ENCODE measurements at regions not wholly inside any gene's neighbourhood (a gene's known extent, or its start where the extent isn't known, plus 50 kb on each side); places are given as distances from the start of the nearest gene placed in this dataset.
"Not testable (repeated sequence)": the region's sequence is repeated elsewhere in the genome, so short reads cannot be mapped to it uniquely, and the experiment has no call there.

- peaks cover 4% of the 10 kb centered on the region for H3K4me1 ChIP-seq (ENCODE audit: control insufficient read depth, insufficient read depth, low read length, unreplicated experiment)
- no peak overlapping the region for H3K4me3 ChIP-seq (ENCODE audit: low read depth, low read length)
- no peaks in the 10 kb centered on the region for H3K79me2 ChIP-seq (ENCODE audit: control insufficient read depth, insufficient read depth, low read length, unreplicated experiment)
- no peaks in the 10 kb centered on the region for H3K36me3 ChIP-seq (ENCODE audit: insufficient read depth, low read length)
- H2AFZ ChIP-seq (ENCODE audit: low read length, unreplicated experiment): no peak overlapping the region
- H3K27ac ChIP-seq (ENCODE audit: low read depth, low read length): no peak overlapping the region
- H3K27me3 ChIP-seq (ENCODE audit: insufficient read depth, low read length): no peaks in the 10 kb centered on the region
Observed at GRCh38 chr12:59408431-59408830, 187.4 kb upstream of the SLC16A7 start.

DNA sequence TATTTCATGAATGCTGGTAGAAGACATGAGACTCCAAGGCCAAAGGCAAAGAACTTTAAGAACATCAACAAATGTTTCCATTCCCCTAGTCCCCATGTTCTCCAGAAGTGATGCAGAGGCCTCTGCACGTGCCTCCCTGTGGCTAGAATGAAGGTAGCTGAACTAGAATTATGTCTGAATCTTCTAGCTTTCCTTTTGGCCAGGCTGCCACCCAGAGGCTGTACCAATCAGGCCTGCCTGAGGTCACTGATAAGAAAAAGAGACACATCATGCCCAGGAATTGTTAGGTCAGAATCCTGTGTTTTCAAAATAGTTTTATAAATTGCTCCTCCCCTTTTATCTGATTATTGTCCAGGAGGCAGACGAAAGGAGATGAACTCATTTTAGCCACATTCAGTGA is 188.0 kb upstream of the SLC16A7 start:
- H3K4me1 ChIP-seq (ENCODE audit: control insufficient read depth, insufficient read depth, low read length, unreplicated experiment): peaks cover 4% of the 10 kb centered on the region
- no peaks in the 10 kb centered on the region for H3K79me2 ChIP-seq (ENCODE audit: control insufficient read depth, insufficient read depth, low read length, unreplicated experiment)
- H3K27ac ChIP-seq (ENCODE audit: low read depth, low read length): no peak overlapping the region
- H3K27me3 ChIP-seq (ENCODE audit: insufficient read depth, low read length): no peaks in the 10 kb centered on the region
- no peaks in the 10 kb centered on the region for H3K36me3 ChIP-seq (ENCODE audit: insufficient read depth, low read length)
- H3K4me3 ChIP-seq (ENCODE audit: low read depth, low read length): no peak overlapping the region
- H2AFZ ChIP-seq (ENCODE audit: low read length, unreplicated experiment): peak overlapping the region; percentile 18

DNA sequence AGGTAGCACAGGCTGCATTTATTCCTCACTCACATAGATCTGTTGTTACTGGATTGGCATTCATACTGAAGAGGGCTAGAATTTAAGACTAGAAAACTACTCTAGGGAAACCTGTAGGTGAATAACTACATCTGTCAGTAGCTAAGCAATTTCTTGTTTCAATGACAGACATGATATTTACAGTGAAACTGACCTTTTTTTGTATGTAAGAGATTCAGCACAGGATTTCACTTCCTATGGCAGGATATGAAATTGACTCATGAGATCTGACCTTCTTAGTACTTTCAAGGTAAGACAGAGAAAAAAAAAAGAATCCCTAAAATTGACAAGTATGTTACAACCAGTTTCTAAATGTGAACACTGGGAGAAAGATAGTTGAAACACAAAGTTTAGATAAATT is 189.8 kb upstream of the SLC16A7 start:
- no peaks in the 10 kb centered on the region for H3K79me2 ChIP-seq (ENCODE audit: control insufficient read depth, insufficient read depth, low read length, unreplicated experiment)
- H3K36me3 ChIP-seq (ENCODE audit: insufficient read depth, low read length): no peaks in the 10 kb centered on the region
- no peak overlapping the region for H3K4me3 ChIP-seq (ENCODE audit: low read depth, low read length)
- H3K27me3 ChIP-seq (ENCODE audit: insufficient read depth, low read length): no peaks in the 10 kb centered on the region
- H3K27ac ChIP-seq (ENCODE audit: low read depth, low read length): no peak overlapping the region
- H3K4me1 ChIP-seq (ENCODE audit: control insufficient read depth, insufficient read depth, low read length, unreplicated experiment): peaks cover 4% of the 10 kb centered on the region
- no peak overlapping the region for H2AFZ ChIP-seq (ENCODE audit: low read length, unreplicated experiment)

GRCh38 chr12:59404109-59404650 is 191.6 kb upstream of the SLC16A7 start:
- H3K36me3 ChIP-seq (ENCODE audit: insufficient read depth, low read length): no peaks in the 10 kb centered on the region
- H3K27me3 ChIP-seq (ENCODE audit: insufficient read depth, low read length): no peaks in the 10 kb centered on the region
- H3K27ac ChIP-seq (ENCODE audit: low read depth, low read length): no peak overlapping the region
- no peaks in the 10 kb centered on the region for H3K79me2 ChIP-seq (ENCODE audit: control insufficient read depth, insufficient read depth, low read length, unreplicated experiment)
- peak overlapping the region; percentile 69 for H3K4me3 ChIP-seq (ENCODE audit: low read depth, low read length)
- peaks cover 4% of the 10 kb centered on the region for H3K4me1 ChIP-seq (ENCODE audit: control insufficient read depth, insufficient read depth, low read length, unreplicated experiment)
- H2AFZ ChIP-seq (ENCODE audit: low read length, unreplicated experiment): peak overlapping the region; percentile 92

GRCh38 chr12:59403259-59403932 is 192.4 kb upstream of the SLC16A7 start:
- Histone ChIP-seq H3K4me1 (ENCODE audit: control insufficient read depth, insufficient read depth, low read length, unreplicated experiment) (no peaks in the 10 kb centered on the region), H3K4me3 (ENCODE audit: low read depth, low read length) (peak overlapping the region; percentile 69), H3K27ac (ENCODE audit: low read depth, low read length) (no peak overlapping the region; the same call in 1 of the 2 replicates), H2AFZ (ENCODE audit: low read length, unreplicated experiment) (peak overlapping the region; percentile 92), H3K79me2 (ENCODE audit: control insufficient read depth, insufficient read depth, low read length, unreplicated experiment) (no peaks in the 10 kb centered on the region), H3K27me3 (ENCODE audit: insufficient read depth, low read length) (no peaks in the 10 kb centered on the region), H3K36me3 (ENCODE audit: insufficient read depth, low read length) (no peaks in the 10 kb centered on the region)

DNA sequence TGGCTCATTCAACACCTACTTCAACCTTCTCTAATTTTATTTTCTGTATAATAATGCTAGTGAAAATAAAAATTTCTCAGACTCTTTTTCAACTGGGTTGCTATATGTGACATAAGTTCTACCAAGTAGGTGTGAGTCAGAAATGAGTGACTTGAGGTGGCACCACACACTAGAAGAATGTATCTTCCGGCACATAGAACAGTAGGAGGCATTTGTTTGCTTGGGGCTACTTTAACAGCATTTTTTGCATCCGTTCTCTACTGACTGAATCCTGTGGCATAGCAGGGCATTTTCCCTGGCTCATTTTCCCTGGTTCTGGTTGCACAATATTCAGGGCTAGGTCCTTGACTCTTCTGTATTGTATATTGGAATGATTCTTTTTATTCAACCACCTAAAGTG is 194.0 kb upstream of the SLC16A7 start:
- Histone ChIP-seq H2AFZ (ENCODE audit: low read length, unreplicated experiment) (no peak overlapping the region), H3K27ac (ENCODE audit: low read depth, low read length) (no peak overlapping the region), H3K79me2 (ENCODE audit: control insufficient read depth, insufficient read depth, low read length, unreplicated experiment) (no peaks in the 10 kb centered on the region), H3K27me3 (ENCODE audit: insufficient read depth, low read length) (no peaks in the 10 kb centered on the region), H3K36me3 (ENCODE audit: insufficient read depth, low read length) (no peaks in the 10 kb centered on the region), H3K4me1 (ENCODE audit: control insufficient read depth, insufficient read depth, low read length, unreplicated experiment) (no peaks in the 10 kb centered on the region), H3K4me3 (ENCODE audit: low read depth, low read length) (no peak overlapping the region)

- Histone ChIP-seq H3K27ac (ENCODE audit: low read depth, low read length) (no peak overlapping the region), H3K4me3 (ENCODE audit: low read depth, low read length) (no peak overlapping the region), H3K27me3 (ENCODE audit: insufficient read depth, low read length) (peaks cover under 1% of the 10 kb centered on the region; the same call in 1 of the 2 replicates), H3K4me1 (ENCODE audit: control insufficient read depth, insufficient read depth, low read length, unreplicated experiment) (no peaks in the 10 kb centered on the region), H2AFZ (ENCODE audit: low read length, unreplicated experiment) (no peak overlapping the region), H3K79me2 (ENCODE audit: control insufficient read depth, insufficient read depth, low read length, unreplicated experiment) (no peaks in the 10 kb centered on the region), H3K36me3 (ENCODE audit: insufficient read depth, low read length) (no peaks in the 10 kb centered on the region)
Observed at GRCh38 chr12:59398164-59398563, 197.7 kb upstream of the SLC16A7 start.

DNA sequence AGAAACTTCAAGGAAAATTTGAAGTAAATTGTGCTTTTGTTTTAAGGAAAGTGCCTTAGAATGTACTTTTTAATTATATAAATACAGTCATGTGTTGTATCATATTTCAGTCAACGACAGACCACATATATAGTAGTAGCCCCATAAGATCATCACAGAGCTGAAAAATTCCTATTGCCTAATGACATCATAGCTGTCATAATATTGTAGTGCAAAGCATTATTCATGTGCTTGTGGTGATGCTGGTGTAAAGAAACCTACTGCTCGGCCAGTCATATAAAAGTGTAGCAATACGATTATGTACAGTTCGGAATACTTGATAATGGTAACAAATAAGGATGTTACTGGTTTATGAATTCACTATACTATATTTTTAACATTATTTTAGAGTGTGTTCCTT is 198.9 kb upstream of the SLC16A7 start:
- Histone ChIP-seq H3K36me3 (ENCODE audit: insufficient read depth, low read length) (no peaks in the 10 kb centered on the region), H3K79me2 (ENCODE audit: control insufficient read depth, insufficient read depth, low read length, unreplicated experiment) (no peaks in the 10 kb centered on the region), H2AFZ (ENCODE audit: low read length, unreplicated experiment) (no peak overlapping the region), H3K4me3 (ENCODE audit: low read depth, low read length) (no peak overlapping the region), H3K27ac (ENCODE audit: low read depth, low read length) (no peak overlapping the region), H3K27me3 (ENCODE audit: insufficient read depth, low read length) (peaks cover 6% of the 10 kb centered on the region; the same call in 1 of the 2 replicates), H3K4me1 (ENCODE audit: control insufficient read depth, insufficient read depth, low read length, unreplicated experiment) (no peaks in the 10 kb centered on the region)

GRCh38 chr12:59396519-59396918 is 199.3 kb upstream of the SLC16A7 start:
- H2AFZ ChIP-seq (ENCODE audit: low read length, unreplicated experiment): no peak overlapping the region
- peaks cover 6% of the 10 kb centered on the region; the same call in 1 of the 2 replicates for H3K27me3 ChIP-seq (ENCODE audit: insufficient read depth, low read length)
- no peaks in the 10 kb centered on the region for H3K36me3 ChIP-seq (ENCODE audit: insufficient read depth, low read length)
- no peak overlapping the region for H3K4me3 ChIP-seq (ENCODE audit: low read depth, low read length)
- H3K4me1 ChIP-seq (ENCODE audit: control insufficient read depth, insufficient read depth, low read length, unreplicated experiment): no peaks in the 10 kb centered on the region
- H3K27ac ChIP-seq (ENCODE audit: low read depth, low read length): no peak overlapping the region
- H3K79me2 ChIP-seq (ENCODE audit: control insufficient read depth, insufficient read depth, low read length, unreplicated experiment): no peaks in the 10 kb centered on the region

- not testable (repeated sequence) for H3K36me3 ChIP-seq (ENCODE audit: insufficient read depth, low read length); H3K4me3 ChIP-seq (ENCODE audit: low read depth, low read length); H3K4me1 ChIP-seq (ENCODE audit: control insufficient read depth, insufficient read depth, low read length, unreplicated experiment); H3K27me3 ChIP-seq (ENCODE audit: insufficient read depth, low read length); H3K27ac ChIP-seq (ENCODE audit: low read depth, low read length); H2AFZ ChIP-seq (ENCODE audit: low read length, unreplicated experiment); H3K79me2 ChIP-seq (ENCODE audit: control insufficient read depth, insufficient read depth, low read length, unreplicated experiment)
Observed at GRCh38 chr12:59395310-59395709, 200.5 kb upstream of the SLC16A7 start.

GRCh38 chr12:59393506-59393905 is 202.3 kb upstream of the SLC16A7 start:
- Histone ChIP-seq H3K27ac (ENCODE audit: low read depth, low read length) (no peak overlapping the region), H2AFZ (ENCODE audit: low read length, unreplicated experiment) (no peak overlapping the region), H3K36me3 (ENCODE audit: insufficient read depth, low read length) (no peaks in the 10 kb centered on the region), H3K79me2 (ENCODE audit: control insufficient read depth, insufficient read depth, low read length, unreplicated experiment) (no peaks in the 10 kb centered on the region), H3K27me3 (ENCODE audit: insufficient read depth, low read length) (peaks cover 6% of the 10 kb centered on the region; the same call in 1 of the 2 replicates), H3K4me1 (ENCODE audit: control insufficient read depth, insufficient read depth, low read length, unreplicated experiment) (no peaks in the 10 kb centered on the region), H3K4me3 (ENCODE audit: low read depth, low read length) (no peak overlapping the region)

Data from ACC112 (cell line).